T-cell (primary cell): ENCODE measurements at regions not wholly inside any gene's neighbourhood (a gene's known extent, or its start where the extent isn't known, plus 50 kb on each side); places are given as distances from the start of the nearest gene placed in this dataset.

Experiments
- ATAC-seq, 4 experiments: fragments of 200-7000 bp in 3 of 4; fragments of 150-1000 bp in 1 of 4; cut with Tn5 transposase; replicated peaks in 1 of 4; 1 replicate in 3 of 4; 2 replicates in 1 of 4; pipeline ENCODE4 v1.10.0; 2021; ENCODE audit warnings: moderate library complexity in 3 of 4, mild to moderate bottlenecking in 2 of 4, moderate number of reproducible peaks in 1 of 4
- CTCF ChIA-PET, 2 donors: fragments of 300-600 bp; sonication (Branson Sonifier 250); formaldehyde crosslinking; loops; one replicate each; lab custom pipeline; 2022; ENCODE audit warnings: antibody characterized with exemption in 2 of 2; lab: Charles Lee
- POLR2A ChIA-PET, 2 donors: fragments of 300-600 bp; sonication (Branson Sonifier 250); formaldehyde crosslinking; loops; one replicate each; lab custom pipeline; 2022; ENCODE audit warnings: antibody characterized with exemption in 2 of 2; lab: Charles Lee
- DNase-seq, 35 experiments: peaks; one replicate each; pipeline versions ENCODE4 v3.0.0 to v3.0.0-alpha.2; 2013 to 2023
- H3K27ac ChIP-seq: one replicate; pipeline ENCODE4 v1.5.1; 2013; ENCODE audit warnings: low read length
- H3K27me3 ChIP-seq, 2 experiments: replicated peaks in 1 of 2; 1 replicate in 1 of 2; 2 replicates in 1 of 2; pipeline versions ENCODE4 v1.6.1 to v1.7.0; 2013; ENCODE audit warnings: low read length in 1 of 2, mixed read lengths in 1 of 2; ENCODE audit not compliant: control insufficient read depth in 2 of 2, insufficient read depth in 2 of 2; ENCODE audit errors: extremely low read depth in 1 of 2
- H3K36me3 ChIP-seq, 2 donors: 1 replicate in 1 of 2; 2 replicates in 1 of 2; pipeline versions ENCODE4 v1.6.1 to v1.7.0; 2013; ENCODE audit warnings: low read length in 1 of 2; ENCODE audit not compliant: control insufficient read depth in 2 of 2, insufficient read depth in 1 of 2; ENCODE audit errors: extremely low read depth in 1 of 2
- H3K4me1 ChIP-seq, 2 experiments: 1 replicate in 1 of 2; 2 replicates in 1 of 2; pipeline versions ENCODE4 v1.6.1 to v1.7.0; 2013; ENCODE audit warnings: low read length in 2 of 2, mixed read lengths in 1 of 2; ENCODE audit not compliant: insufficient read depth in 2 of 2, control insufficient read depth in 1 of 2; ENCODE audit errors: extremely low read depth in 1 of 2
- H3K4me3 ChIP-seq, 2 donors: 1 replicate in 1 of 2; 2 replicates in 1 of 2; pipeline versions ENCODE4 v1.5.1 to v1.7.0; 2013; ENCODE audit warnings: mild to moderate bottlenecking in 2 of 2, low read length in 1 of 2, moderate library complexity in 1 of 2; ENCODE audit not compliant: control insufficient read depth in 1 of 2; ENCODE audit errors: extremely low read depth in 1 of 2
- H3K9me3 ChIP-seq: 2 replicates; pipeline ENCODE4 v1.7.0; 2013
- H3K27ac Mint-ChIP-seq, 2 donors: one replicate each; pipeline ENCODE4 v1.8.0; 2020 to 2021; ENCODE audit warnings: mild to moderate bottlenecking in 2 of 2, mixed read lengths in 2 of 2
- H3K27me3 Mint-ChIP-seq, 2 donors: one replicate each; pipeline ENCODE4 v1.8.0; 2021 to 2022; ENCODE audit warnings: mixed read lengths in 2 of 2
- H3K36me3 Mint-ChIP-seq: one replicate; pipeline ENCODE4 v1.8.0; 2021; ENCODE audit warnings: mixed read lengths
- H3K4me1 Mint-ChIP-seq, 3 donors: one replicate each; pipeline ENCODE4 v1.8.0; 2020 to 2022; ENCODE audit warnings: mixed read lengths in 3 of 3, mild to moderate bottlenecking in 1 of 3
- H3K4me3 Mint-ChIP-seq, 3 donors: one replicate each; pipeline ENCODE4 v1.8.0; 2020 to 2022; ENCODE audit warnings: mild to moderate bottlenecking in 3 of 3, mixed read lengths in 3 of 3, moderate library complexity in 3 of 3
- H3K9me3 Mint-ChIP-seq, 3 donors: one replicate each; pipeline ENCODE4 v1.8.0; 2020 to 2022; ENCODE audit warnings: mixed read lengths in 3 of 3
- WGBS: methylation state at CpG from one replicate; pipeline ENCODE4 v1.1.5; 2013; ENCODE audit warnings: missing lambda C conversion rate; ENCODE audit not compliant: insufficient coverage; 5-methylcytosine and 5-hydroxymethylcytosine counted together

DNA sequence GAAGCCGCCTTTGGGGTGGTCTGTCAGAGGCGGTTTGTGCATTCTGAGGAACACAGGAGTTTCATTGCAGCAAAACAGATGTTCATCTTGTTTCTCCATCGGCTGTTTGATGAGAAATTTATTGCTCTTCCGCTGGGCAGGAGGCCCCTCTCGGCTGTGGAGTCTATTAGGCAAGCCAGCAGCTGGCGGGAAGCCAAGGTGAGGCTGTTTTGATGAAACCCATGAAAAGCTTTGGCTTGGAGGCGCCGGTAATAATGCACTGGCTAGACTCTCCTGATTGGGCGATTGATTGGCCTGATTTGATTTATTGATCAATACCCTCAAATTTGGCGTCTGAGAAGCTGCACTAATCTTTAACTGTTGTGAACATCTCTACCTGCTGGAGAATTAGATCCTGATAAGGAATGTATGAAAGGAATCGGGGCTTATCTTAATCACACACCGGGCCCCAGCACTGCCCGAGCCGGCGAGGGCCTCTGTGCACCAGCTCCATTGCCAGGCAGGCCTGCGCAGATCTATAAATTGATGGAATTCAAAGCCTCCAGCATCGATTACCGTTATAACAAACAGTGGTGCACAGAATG lies 187.7 kb downstream of the PHETA1 start:
- WGBS: 30% methylated on average over 14 of the region's 18 CpGs
- DNase-seq: peak in 5 of 35 experiments; percentile 4 to 32 (median 7)
- peaks cover 0 to 3% (median 2%) of the 10 kb centered on the region in 3 donors for H3K9me3 Mint-ChIP-seq
- peaks cover 0 to 46% of the 10 kb centered on the region in 2 experiments for H3K27me3 ChIP-seq
- no peak overlapping the region for H3K27ac Mint-ChIP-seq
- no peak overlapping the region for H3K4me3 ChIP-seq
- no peak overlapping the region for H3K4me3 Mint-ChIP-seq
- no peaks in the 10 kb centered on the region for H3K9me3 ChIP-seq
- ChIA-PET POLR2A (no interaction called here), CTCF (no interaction called here)
- no peak for ATAC-seq
- peaks cover 22 to 51% of the 10 kb centered on the region in 2 donors for H3K27me3 Mint-ChIP-seq
- H3K4me1 Mint-ChIP-seq: peaks cover 0 to 6% (median 0%) of the 10 kb centered on the region in 3 donors
- no peaks in the 10 kb centered on the region for H3K36me3 ChIP-seq
- no peak overlapping the region for H3K27ac ChIP-seq
- H3K4me1 ChIP-seq: no peaks in the 10 kb centered on the region
- H3K36me3 Mint-ChIP-seq: no peaks in the 10 kb centered on the region

DNA sequence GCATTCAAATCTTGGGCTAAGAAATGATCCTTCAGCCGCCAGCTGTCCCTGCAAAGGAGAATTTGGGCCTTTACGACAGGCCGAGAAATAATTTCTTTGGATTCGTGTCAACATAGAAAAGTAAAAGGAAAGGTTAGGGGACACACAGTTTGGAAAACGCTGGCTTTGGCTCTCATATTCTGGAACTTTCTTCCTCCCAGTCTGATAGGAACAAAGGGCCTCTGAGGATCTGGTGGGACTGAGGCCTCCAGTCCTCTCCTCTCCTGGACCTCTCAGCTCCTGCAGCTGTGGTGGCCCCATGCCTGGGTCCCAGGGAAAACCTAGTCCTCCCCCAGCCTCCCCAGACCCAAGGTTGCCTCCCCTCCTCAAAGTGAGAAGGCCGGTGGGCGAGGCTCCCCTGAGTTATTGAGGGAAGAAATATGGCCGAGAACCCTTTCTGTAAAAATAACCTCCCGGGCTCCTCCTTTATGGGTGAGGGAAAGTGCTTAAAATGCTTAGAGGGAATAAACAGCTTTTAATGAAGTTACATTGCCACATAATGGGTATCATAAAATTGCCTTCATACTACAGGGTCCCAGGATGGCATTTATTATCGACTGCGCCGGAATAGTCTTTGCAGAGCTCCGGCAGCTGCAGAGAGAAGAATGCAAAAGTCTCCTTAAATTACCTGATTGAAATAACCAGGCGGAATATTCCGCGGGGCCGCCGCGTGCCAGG lies 188.3 kb downstream of the PHETA1 start:
- Histone ChIP-seq H3K4me3 (no peak overlapping the region), H3K9me3 (no peaks in the 10 kb centered on the region), H3K27me3 (peaks cover 0 to 51% of the 10 kb centered on the region in 2 experiments), H3K36me3 (no peaks in the 10 kb centered on the region), H3K4me1 (no peaks in the 10 kb centered on the region), H3K27ac (no peak overlapping the region)
- H3K27me3 Mint-ChIP-seq: peaks cover 22 to 54% of the 10 kb centered on the region in 2 donors
- no peak overlapping the region for H3K4me3 Mint-ChIP-seq
- H3K36me3 Mint-ChIP-seq: no peaks in the 10 kb centered on the region
- DNase-seq (no peak), ATAC-seq (no peak)
- H3K27ac Mint-ChIP-seq: no peak overlapping the region
- ChIA-PET CTCF (no interaction called here), POLR2A (no interaction called here)
- peaks cover 0 to 3% (median 2%) of the 10 kb centered on the region in 3 donors for H3K9me3 Mint-ChIP-seq
- 20% methylated on average over 11 of the region's 19 CpGs for WGBS
- H3K4me1 Mint-ChIP-seq: peaks cover 0 to 6% (median 0%) of the 10 kb centered on the region in 3 donors

DNA sequence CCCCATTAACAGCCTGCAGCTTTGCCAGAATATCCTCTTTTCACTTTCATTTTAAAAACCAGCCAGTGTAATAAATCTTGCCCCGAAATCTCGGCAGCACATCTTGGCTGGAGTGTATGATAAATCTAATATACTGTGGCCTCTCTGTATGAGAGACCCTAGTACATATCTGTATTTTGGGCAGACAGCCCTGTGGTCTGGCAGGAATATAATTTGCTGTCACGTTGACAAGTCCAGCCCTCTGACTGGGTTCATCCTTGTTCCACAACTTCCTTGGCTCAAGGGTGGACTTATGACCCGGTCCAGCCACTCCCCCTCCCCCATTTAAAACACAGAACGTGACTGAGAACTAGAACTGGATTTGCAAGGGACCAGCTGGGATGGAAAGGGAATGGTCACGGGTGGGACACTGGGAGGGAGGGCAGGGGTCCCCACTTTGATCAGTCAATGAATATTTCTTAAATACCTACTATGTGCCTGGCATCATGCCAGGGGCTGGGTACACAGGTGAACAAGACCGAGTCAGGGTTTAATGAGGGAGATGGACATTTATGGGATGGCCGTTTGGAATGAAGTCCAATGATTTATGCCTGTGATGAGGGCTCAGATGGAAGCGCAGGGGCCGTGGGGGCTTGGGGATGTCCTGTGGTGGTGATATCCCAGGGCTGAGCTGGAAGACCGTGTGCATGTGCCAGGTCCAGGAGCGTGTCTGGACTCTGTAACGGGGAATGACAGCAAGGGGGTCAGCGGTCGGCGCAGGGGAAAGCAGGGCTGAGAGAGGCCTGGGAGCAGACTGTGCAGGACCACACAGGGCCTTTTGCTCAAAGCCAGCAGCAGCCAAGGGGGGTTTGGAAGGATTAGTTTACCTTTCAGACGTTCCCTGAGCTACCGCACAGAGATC lies 190.5 kb downstream of the PHETA1 start:
- no peak overlapping the region for H3K4me3 Mint-ChIP-seq
- no peaks in the 10 kb centered on the region for H3K36me3 ChIP-seq
- H3K27ac ChIP-seq: no peak overlapping the region
- no peak overlapping the region for H3K27ac Mint-ChIP-seq
- H3K27me3 Mint-ChIP-seq: peaks cover 18 to 63% of the 10 kb centered on the region in 2 donors
- H3K4me1 ChIP-seq: no peaks in the 10 kb centered on the region
- CTCF ChIA-PET: no interaction called here
- 78% methylated on average over 10 of the region's 18 CpGs for WGBS
- ATAC-seq (no peak), DNase-seq (no peak)
- H3K27me3 ChIP-seq: peaks cover 0 to 56% of the 10 kb centered on the region in 2 experiments
- peaks cover 0 to 6% (median 0%) of the 10 kb centered on the region in 3 donors for H3K4me1 Mint-ChIP-seq
- no peak overlapping the region for H3K4me3 ChIP-seq
- no peaks in the 10 kb centered on the region for H3K36me3 Mint-ChIP-seq
- H3K9me3 ChIP-seq: no peaks in the 10 kb centered on the region
- POLR2A ChIA-PET: no interaction called here
- H3K9me3 Mint-ChIP-seq: no peaks in the 10 kb centered on the region

DNA sequence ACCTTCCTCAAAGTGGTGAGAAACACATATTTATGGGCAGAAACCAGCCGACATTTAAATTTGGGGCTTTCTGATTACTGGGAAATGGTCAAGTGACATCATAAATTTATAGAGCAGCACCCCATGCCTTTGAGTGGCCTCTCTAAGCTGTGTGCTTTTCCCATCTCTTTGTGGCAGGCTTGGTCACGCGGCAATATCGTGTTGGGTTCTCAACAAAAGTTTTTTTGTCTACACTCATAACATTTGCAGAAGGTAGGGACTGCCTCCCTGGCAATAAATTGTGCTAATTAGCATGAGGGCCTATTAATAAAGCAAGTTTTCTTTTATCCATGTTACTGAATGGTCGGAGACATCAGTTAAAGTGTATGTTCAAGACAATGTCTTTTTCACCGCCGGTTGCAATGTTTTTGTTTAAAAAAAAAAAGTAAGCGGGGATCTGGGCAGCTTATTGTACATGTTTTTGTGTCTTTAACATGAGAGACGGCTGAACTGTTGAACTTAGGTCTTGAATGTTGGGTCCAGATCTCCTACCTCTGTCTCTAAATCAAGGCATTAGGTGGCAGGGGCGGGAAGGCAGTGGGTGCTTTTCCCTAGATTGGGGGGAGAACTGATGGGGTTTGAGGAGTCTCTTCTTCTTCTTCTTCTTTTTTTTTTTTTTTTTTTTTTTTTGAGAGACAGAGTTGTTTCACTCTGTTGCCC lies 193.3 kb downstream of the PHETA1 start:
- ATAC-seq (no peak), DNase-seq (no peak)
- Mint-ChIP-seq H3K27me3 (peaks cover 14 to 49% of the 10 kb centered on the region in 2 donors), H3K4me3 (no peak overlapping the region), H3K36me3 (no peaks in the 10 kb centered on the region), H3K4me1 (peaks cover 0 to 4% (median 2%) of the 10 kb centered on the region in 3 donors), H3K9me3 (no peaks in the 10 kb centered on the region), H3K27ac (no peak overlapping the region)
- Histone ChIP-seq H3K27me3 (peaks cover 0 to 45% of the 10 kb centered on the region in 2 experiments), H3K4me3 (no peak overlapping the region), H3K4me1 (no peaks in the 10 kb centered on the region), H3K36me3 (no peaks in the 10 kb centered on the region), H3K27ac (no peak overlapping the region), H3K9me3 (no peaks in the 10 kb centered on the region)
- POLR2A ChIA-PET: no interaction called here
- no CpG with 5 or more reads among the region's 10 CpGs for WGBS
- CTCF ChIA-PET: interaction anchor here (0.7 to 0.8 kb wide), 3 partner anchors 132 to 1027 kb away, joined by 5 to 19 read pairs (median 6); no protein-coding TSS in a partner anchor

DNA sequence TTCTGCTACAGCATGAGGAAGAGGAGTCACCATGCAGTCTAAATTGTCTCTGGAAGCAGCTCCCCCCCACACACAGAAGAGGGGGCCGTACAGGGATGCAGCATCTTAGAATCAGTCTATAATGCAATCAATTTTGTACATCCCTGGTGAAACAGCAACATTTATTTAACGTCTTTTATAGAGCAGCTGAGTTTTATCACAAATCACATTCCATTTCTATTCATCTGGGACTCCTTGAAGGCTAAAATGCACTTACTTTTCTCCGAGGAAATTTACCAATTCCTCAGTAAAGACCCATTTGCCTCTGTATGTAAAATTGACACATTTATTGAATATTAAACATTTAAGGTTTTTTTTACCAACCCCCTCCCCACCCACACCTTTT lies 193.9 kb downstream of the PHETA1 start:
- H3K4me1 ChIP-seq: no peaks in the 10 kb centered on the region
- DNase-seq (no peak), ATAC-seq (no peak)
- Mint-ChIP-seq H3K4me1 (peaks cover 0 to 6% (median 2%) of the 10 kb centered on the region in 3 donors), H3K27me3 (peaks cover 10 to 47% of the 10 kb centered on the region in 2 donors), H3K27ac (no peak overlapping the region), H3K36me3 (no peaks in the 10 kb centered on the region), H3K9me3 (no peaks in the 10 kb centered on the region), H3K4me3 (no peak overlapping the region)
- no CpG with 5 or more reads among the region's 3 CpGs for WGBS
- H3K36me3 ChIP-seq: no peaks in the 10 kb centered on the region
- CTCF ChIA-PET: interaction anchor here in 1 of 2 donors (0.7 to 0.8 kb wide), 2 partner anchors 495 to 1028 kb away, joined by 6 to 19 read pairs; no protein-coding TSS in a partner anchor
- H3K9me3 ChIP-seq: no peaks in the 10 kb centered on the region
- no peak overlapping the region for H3K27ac ChIP-seq
- POLR2A ChIA-PET: no interaction called here
- H3K4me3 ChIP-seq: no peak overlapping the region
- peaks cover 0 to 40% of the 10 kb centered on the region in 2 experiments for H3K27me3 ChIP-seq
